H1 (cell line): ENCODE measurements at regions not wholly inside any gene's neighbourhood (a gene's known extent, or its start where the extent isn't known, plus 50 kb on each side); places are given as distances from the start of the nearest gene placed in this dataset.

Experiments
- CTBP2 ChIP-seq: IDR thresholded peaks from 2 replicates; pipeline ENCODE4 v1.7.0; 2011; ENCODE audit warnings: borderline replicate concordance, mild to moderate bottlenecking, moderate library complexity, mixed read lengths, low read length; ENCODE audit not compliant: insufficient read depth, insufficient read length
- ZNF274 ChIP-seq: IDR thresholded peaks from 2 replicates; pipeline ENCODE4 v1.7.0; 2012; ENCODE audit warnings: low read length, borderline replicate concordance; ENCODE audit errors: extremely low read depth
- TF ChIP-seq, protein P1 (sequence below), 3 experiments: IDR thresholded peaks; 1 replicate in 2 of 3; 2 replicates in 1 of 3; pipeline versions ENCODE4 v1.5.1 to v1.6.1; 2011; ENCODE audit warnings: low read length in 3 of 3, mild to moderate bottlenecking in 3 of 3, inconsistent platforms in 2 of 3, low read depth in 1 of 3, moderate library complexity in 1 of 3; ENCODE audit not compliant: insufficient read depth in 1 of 3; ENCODE audit errors: control extremely low read depth in 1 of 3

DNA sequence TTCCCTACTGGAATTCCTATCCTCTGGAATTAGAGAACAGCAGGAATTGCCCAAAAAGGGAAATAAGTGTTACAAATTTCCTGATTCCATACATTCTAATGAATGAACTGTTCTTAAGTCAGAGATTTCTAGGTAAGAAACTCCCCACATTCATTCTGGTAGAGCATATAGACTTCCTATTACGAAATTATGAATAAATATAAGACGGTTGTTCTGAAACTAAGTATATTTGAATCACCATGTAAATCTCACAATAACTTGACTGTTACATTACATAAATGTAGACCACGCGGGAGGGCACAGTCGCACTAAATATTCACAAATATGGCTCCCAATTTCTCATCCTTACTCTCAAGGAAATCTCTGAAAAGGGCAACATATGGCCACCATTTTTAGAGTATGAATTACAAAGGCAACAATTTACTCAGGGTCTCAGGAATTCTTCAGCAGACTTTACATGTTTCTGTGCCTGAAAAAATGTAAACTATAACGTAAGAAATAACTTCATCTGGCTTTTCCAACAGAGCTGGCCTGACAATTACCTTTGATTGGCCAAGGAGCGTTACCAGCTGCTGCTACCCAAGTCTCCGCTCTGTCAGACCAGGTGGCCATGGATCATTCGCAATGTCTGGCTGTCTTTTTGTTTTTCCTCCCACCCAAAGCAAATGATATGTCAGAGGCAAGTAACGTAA lies 115.8 kb downstream of the MPP7 start (continued):
- TF ChIP-seq, protein P1, sequence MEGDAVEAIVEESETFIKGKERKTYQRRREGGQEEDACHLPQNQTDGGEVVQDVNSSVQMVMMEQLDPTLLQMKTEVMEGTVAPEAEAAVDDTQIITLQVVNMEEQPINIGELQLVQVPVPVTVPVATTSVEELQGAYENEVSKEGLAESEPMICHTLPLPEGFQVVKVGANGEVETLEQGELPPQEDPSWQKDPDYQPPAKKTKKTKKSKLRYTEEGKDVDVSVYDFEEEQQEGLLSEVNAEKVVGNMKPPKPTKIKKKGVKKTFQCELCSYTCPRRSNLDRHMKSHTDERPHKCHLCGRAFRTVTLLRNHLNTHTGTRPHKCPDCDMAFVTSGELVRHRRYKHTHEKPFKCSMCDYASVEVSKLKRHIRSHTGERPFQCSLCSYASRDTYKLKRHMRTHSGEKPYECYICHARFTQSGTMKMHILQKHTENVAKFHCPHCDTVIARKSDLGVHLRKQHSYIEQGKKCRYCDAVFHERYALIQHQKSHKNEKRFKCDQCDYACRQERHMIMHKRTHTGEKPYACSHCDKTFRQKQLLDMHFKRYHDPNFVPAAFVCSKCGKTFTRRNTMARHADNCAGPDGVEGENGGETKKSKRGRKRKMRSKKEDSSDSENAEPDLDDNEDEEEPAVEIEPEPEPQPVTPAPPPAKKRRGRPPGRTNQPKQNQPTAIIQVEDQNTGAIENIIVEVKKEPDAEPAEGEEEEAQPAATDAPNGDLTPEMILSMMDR (IDR thresholded peaks at IDR 0.05; ENCODE audit: control extremely low read depth in 1 of 3, insufficient read depth in 1 of 3, low read depth in 1 of 3, low read length in 3 of 3): no peak
- TF ChIP-seq ZNF274 (no peak), CTBP2 (no peak)
